Astrocyte of the spinal cord (primary cell): ENCODE measurements at regions not wholly inside any gene's neighbourhood (a gene's known extent, or its start where the extent isn't known, plus 50 kb on each side); places are given as distances from the start of the nearest gene placed in this dataset.

Experiments used
- DNase-seq: peaks from one replicate; pipeline ENCODE4 v3.0.0; 2011; ENCODE audit warnings: low read depth, low spot score
- H3K4me3 ChIP-seq: 2 replicates; pipeline ENCODE4 v1.5.1; 2011; ENCODE audit warnings: low read depth, mild to moderate bottlenecking, low read length, moderate library complexity
- in situ Hi-C: cut with HindIII; loops from 2 replicates; pipeline ENCODE4 v1.10.0; 2017; ENCODE audit warnings: low sequenced_read_pairs
- TF ChIP-seq, protein P1 (sequence below): IDR thresholded peaks from 2 replicates; pipeline ENCODE4 v1.5.1; 2012; ENCODE audit warnings: low read depth, mild to moderate bottlenecking, low read length, inconsistent platforms

DNA sequence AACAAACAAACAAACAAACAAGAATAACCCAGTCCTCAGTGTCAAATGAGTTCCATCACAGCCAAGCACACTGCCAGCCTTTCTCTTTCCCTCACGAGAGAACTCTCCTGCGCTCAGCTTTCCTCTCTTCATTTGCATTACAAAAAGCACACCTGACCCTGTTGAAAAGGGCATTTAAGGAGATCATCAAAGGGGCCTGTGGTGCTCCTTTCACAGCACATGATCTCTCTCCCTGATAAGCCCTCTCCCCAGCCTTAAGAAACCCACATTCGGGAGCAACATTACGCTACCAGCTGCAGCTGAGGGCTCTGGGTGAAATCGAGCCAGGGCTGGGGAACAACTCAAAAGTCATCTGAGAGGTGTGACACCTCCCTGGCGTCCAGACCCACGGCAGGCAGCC lies 165.6 kb upstream of the TMCC3 start:
- H3K4me3 ChIP-seq, result no peak overlapping the region
- DNase-seq, result no peak
- TF ChIP-seq, protein P1, sequence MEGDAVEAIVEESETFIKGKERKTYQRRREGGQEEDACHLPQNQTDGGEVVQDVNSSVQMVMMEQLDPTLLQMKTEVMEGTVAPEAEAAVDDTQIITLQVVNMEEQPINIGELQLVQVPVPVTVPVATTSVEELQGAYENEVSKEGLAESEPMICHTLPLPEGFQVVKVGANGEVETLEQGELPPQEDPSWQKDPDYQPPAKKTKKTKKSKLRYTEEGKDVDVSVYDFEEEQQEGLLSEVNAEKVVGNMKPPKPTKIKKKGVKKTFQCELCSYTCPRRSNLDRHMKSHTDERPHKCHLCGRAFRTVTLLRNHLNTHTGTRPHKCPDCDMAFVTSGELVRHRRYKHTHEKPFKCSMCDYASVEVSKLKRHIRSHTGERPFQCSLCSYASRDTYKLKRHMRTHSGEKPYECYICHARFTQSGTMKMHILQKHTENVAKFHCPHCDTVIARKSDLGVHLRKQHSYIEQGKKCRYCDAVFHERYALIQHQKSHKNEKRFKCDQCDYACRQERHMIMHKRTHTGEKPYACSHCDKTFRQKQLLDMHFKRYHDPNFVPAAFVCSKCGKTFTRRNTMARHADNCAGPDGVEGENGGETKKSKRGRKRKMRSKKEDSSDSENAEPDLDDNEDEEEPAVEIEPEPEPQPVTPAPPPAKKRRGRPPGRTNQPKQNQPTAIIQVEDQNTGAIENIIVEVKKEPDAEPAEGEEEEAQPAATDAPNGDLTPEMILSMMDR, result no peak
- in situ Hi-C loops, result no loop called here

DNA sequence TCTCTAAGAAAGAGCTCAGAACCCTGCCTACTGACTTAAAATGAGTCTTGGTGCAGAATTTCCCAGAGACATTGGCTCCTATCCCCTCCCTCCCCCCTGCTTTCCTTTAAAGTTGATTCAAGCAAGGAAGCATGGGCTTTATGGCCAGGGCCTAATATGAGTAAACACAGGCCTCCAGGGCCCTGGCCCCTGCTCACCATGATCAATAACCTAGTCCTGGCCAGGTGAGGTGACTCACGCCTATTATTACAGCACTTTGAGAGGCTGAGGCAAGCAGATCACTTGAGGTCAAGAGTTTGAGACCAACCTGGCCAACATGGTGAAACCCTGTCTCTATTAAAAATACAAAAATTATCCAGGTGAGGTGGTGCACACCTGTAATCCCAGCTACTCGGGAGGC lies 165.1 kb upstream of the TMCC3 start:
- in situ Hi-C loops, result no loop called here
- DNase-seq, result no peak
- H3K4me3 ChIP-seq, result no peak overlapping the region
- TF ChIP-seq, protein P1, result no peak

DNA sequence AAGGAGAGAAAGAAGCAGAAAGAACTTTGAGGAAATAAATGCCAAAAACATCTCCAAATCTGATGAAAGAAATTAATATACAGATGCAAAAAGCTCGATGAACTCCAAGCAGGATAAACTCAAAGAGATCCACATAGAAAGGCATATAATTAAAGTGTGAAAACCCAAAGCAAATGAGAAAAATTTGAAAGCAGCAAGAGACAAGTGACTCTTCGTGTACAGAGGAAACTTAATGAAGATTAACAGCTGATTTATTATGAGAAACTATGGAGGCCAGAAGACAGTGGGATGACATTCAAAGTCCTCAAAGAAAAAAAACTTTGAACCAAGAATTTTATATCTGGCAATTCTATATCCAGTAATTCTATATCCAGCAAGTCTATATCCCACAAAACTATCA lies 163.0 kb upstream of the TMCC3 start:
- no peak for DNase-seq
- in situ Hi-C loops, result no loop called here
- H3K4me3 ChIP-seq, result no peak overlapping the region
- TF ChIP-seq, protein P1, result no peak

DNA sequence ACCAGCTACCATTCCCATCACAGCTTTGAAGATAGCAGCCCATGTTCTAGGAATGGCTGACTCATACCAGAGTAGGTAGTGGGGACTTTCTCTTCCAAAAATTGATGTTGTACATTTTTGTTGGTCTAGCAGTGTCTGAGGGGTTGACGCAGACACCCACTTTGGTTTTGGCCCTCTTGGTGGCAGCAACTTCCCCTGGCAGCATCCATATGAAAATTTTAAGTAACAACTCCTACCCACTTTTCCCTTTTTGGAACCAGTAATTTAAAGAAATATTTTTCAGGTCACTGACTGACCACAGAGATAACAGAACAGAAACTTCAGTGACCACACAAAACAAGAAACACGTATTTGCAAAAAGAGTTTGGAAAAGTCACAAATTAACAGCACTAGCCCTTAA lies 162.0 kb upstream of the TMCC3 start:
- DNase-seq, result no peak
- TF ChIP-seq, protein P1, result no peak
- H3K4me3 ChIP-seq, result no peak overlapping the region
- in situ Hi-C loops, result no loop called here

DNA sequence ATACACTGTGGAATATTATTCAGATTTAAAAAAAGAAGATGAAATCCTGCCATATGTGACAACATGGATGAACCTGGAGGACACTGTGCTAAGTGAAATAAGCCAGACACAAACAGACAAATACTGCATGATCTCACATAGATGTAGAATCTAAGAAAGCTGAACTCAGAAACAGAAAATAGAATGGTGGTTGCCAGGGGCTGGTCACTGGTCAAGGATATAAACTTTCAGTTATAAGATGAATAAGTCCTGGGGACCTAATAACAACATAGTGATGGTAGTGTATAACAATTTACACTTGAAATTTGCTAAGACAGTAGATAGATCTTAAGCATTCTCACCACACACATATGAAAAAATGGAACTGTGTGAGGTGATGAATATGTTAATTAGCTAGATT lies 161.3 kb upstream of the TMCC3 start:
- DNase-seq, result no peak
- H3K4me3 ChIP-seq, result no peak overlapping the region
- TF ChIP-seq, protein P1, result no peak
- in situ Hi-C loops, result no loop called here

DNA sequence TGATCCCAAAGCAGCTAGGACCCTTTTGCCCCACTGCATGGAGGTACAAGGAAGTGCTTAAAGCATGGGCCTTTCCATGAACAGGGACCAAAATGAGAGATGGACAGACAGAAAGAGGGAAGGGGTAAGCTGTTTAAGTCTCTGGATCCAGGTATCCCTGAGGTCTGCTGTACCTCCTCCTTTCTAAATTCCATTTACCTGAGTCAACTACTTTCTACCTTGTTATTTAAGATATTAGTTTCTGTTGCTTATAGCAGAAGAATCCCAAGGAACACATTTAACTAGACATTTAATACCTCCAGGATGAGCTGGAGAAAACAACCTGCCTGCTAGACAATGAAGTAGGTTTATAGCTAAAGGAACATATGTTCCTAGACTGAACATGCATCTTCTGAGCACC lies 157.6 kb upstream of the TMCC3 start:
- H3K4me3 ChIP-seq, result no peak overlapping the region
- in situ Hi-C loops, result no loop called here
- DNase-seq, result no peak
- TF ChIP-seq, protein P1, result no peak

DNA sequence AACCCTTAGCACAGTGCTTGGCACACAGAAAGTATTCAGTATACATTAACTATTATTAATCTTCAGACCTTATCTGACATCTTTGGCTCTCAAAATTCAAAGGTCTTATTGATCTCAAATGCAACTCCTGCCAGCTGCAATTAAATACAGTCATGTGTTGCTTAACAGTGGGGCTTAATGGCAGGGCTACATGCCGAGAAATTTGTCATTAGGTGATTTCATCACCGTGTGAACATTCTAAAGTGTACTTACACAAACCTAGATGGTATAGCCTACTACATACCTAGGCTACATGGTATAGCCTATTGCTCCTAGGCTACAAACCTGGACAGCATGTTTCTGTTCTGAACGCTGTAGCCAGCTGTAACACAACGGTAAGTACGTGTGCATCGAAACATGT lies 156.3 kb upstream of the TMCC3 start:
- DNase-seq, result no peak
- TF ChIP-seq, protein P1, result no peak
- in situ Hi-C loops, result no loop called here
- no peak overlapping the region for H3K4me3 ChIP-seq
